ENCODE measurements at regions not wholly inside any gene's neighbourhood (a gene's known extent, or its start where the extent isn't known, plus 50 kb on each side); places are given as distances from the start of the nearest gene placed in this dataset.
A peak's percentile ranks its signal among the peaks of the same experiment; 100 is the strongest.

GRCh38 chr6:15841937-15842726, 179.3 kb upstream of the DTNBP1 start:
- Histone ChIP-seq H3K27me3 (ENCODE audit: low read depth) (no peaks in the 10 kb centered on the region), H3K4me3 (no peak overlapping the region), H3K27ac (replicated peaks) (peak overlapping the region; percentile 67), H3K4me1 (peaks cover 5% of the 10 kb centered on the region), H3K9me3 (replicated peaks) (no peaks in the 10 kb centered on the region), H3K36me3 (no peaks in the 10 kb centered on the region)
- TF ChIP-seq CTCF (IDR thresholded peaks at IDR 0.05; ENCODE audit: borderline replicate concordance) = no peak
- intact Hi-C loops (cut with micrococcal nuclease) = no loop called here
- peak; percentile 30 for DNase-seq

GRCh38 chr6:15839969-15840541, 177.2 kb upstream of the DTNBP1 start:
- intact Hi-C loops (cut with micrococcal nuclease) = no loop called here
- no peak overlapping the region for H3K4me3 ChIP-seq
- no peaks in the 10 kb centered on the region for H3K9me3 ChIP-seq (replicated peaks)
- H3K4me1 ChIP-seq = peaks cover 5% of the 10 kb centered on the region
- DNase-seq = no peak
- H3K36me3 ChIP-seq = no peaks in the 10 kb centered on the region
- no peak for TF ChIP-seq CTCF (IDR thresholded peaks at IDR 0.05; ENCODE audit: borderline replicate concordance)
- H3K27me3 ChIP-seq (ENCODE audit: low read depth) = no peaks in the 10 kb centered on the region
- H3K27ac ChIP-seq (replicated peaks) = no peak overlapping the region

GRCh38 chr6:15837205-15837604, 174.4 kb upstream of the DTNBP1 start:
- Histone ChIP-seq H3K9me3 (replicated peaks) (no peaks in the 10 kb centered on the region), H3K27me3 (ENCODE audit: low read depth) (no peaks in the 10 kb centered on the region), H3K27ac (replicated peaks) (no peak overlapping the region), H3K4me1 (no peaks in the 10 kb centered on the region), H3K4me3 (no peak overlapping the region), H3K36me3 (no peaks in the 10 kb centered on the region)
- DNase-seq = no peak
- intact Hi-C loops (cut with micrococcal nuclease) = no loop called here
- TF ChIP-seq CTCF (IDR thresholded peaks at IDR 0.05; ENCODE audit: borderline replicate concordance) = no peak

GRCh38 chr6:15832841-15833240, 170.0 kb upstream of the DTNBP1 start:
- no peak for TF ChIP-seq CTCF (IDR thresholded peaks at IDR 0.05; ENCODE audit: borderline replicate concordance)
- Histone ChIP-seq H3K4me3 (no peak overlapping the region), H3K27me3 (ENCODE audit: low read depth) (no peaks in the 10 kb centered on the region), H3K27ac (replicated peaks) (no peak overlapping the region), H3K9me3 (replicated peaks) (no peaks in the 10 kb centered on the region), H3K4me1 (peaks cover 3% of the 10 kb centered on the region), H3K36me3 (no peaks in the 10 kb centered on the region)
- no peak for DNase-seq
- intact Hi-C loops (cut with micrococcal nuclease) = no loop called here

GRCh38 chr6:15829156-15829555, 166.3 kb upstream of the DTNBP1 start:
- Histone ChIP-seq H3K4me1 (peaks cover 3% of the 10 kb centered on the region), H3K9me3 (replicated peaks) (no peaks in the 10 kb centered on the region), H3K27me3 (ENCODE audit: low read depth) (no peaks in the 10 kb centered on the region), H3K27ac (replicated peaks) (no peak overlapping the region), H3K36me3 (no peaks in the 10 kb centered on the region), H3K4me3 (no peak overlapping the region)
- TF ChIP-seq CTCF (IDR thresholded peaks at IDR 0.05; ENCODE audit: borderline replicate concordance) = no peak
- DNase-seq = no peak
- intact Hi-C loops (cut with micrococcal nuclease) = no loop called here
